GM23338 (cell line): ENCODE measurements at regions not wholly inside any gene's neighbourhood (a gene's known extent, or its start where the extent isn't known, plus 50 kb on each side); places are given as distances from the start of the nearest gene placed in this dataset.

Experiments
- ATAC-seq: fragments of 200-7000 bp; cut with Tn5 transposase; 3 replicates; pipeline ENCODE4 v1.9.1; 2020
- DNase-seq: peaks from one replicate; pipeline ENCODE4 v3.0.0-alpha.2; 2015; ENCODE audit warnings: low spot score
- H2AFZ ChIP-seq: fragments of 200-600 bp; sonication (generic); 2 replicates; pipeline ENCODE4 v1.8.0; 2016; ENCODE audit warnings: antibody characterized with exemption, mild to moderate bottlenecking, moderate library complexity
- H3F3A ChIP-seq: fragments of 200-600 bp; sonication (generic); replicated peaks from 2 replicates; pipeline ENCODE4 v1.8.0; 2017; ENCODE audit warnings: antibody characterized with exemption, mixed run types, low read depth
- H3K27ac ChIP-seq: fragments of 200-600 bp; sonication (generic); 2 replicates; pipeline ENCODE4 v1.6.1; 2016; ENCODE audit warnings: low read depth
- H3K27me3 ChIP-seq: fragments of 200-600 bp; sonication (generic); 2 replicates; pipeline ENCODE4 v1.8.0; 2016; ENCODE audit warnings: mild to moderate bottlenecking, mixed run types, moderate library complexity; ENCODE audit not compliant: insufficient read depth
- H3K36me3 ChIP-seq: fragments of 200-600 bp; sonication (generic); 2 replicates; pipeline ENCODE4 v1.8.0; 2016; ENCODE audit warnings: mild to moderate bottlenecking; ENCODE audit not compliant: insufficient read depth
- H3K4me1 ChIP-seq: fragments of 200-600 bp; sonication (generic); 2 replicates; pipeline ENCODE4 v1.8.0; 2016; ENCODE audit warnings: mild to moderate bottlenecking, moderate library complexity; ENCODE audit not compliant: insufficient read depth
- H3K4me2 ChIP-seq: fragments of 200-600 bp; sonication (generic); 2 replicates; pipeline ENCODE4 v1.7.1; 2017; ENCODE audit warnings: mixed run types
- H3K4me3 ChIP-seq: fragments of 200-600 bp; sonication (generic); 2 replicates; pipeline ENCODE4 v1.6.1; 2016; ENCODE audit warnings: mixed run types
- H3K79me2 ChIP-seq: fragments of 200-600 bp; sonication (generic); replicated peaks from 2 replicates; pipeline ENCODE4 v1.8.0; 2017; ENCODE audit warnings: mild to moderate bottlenecking; ENCODE audit not compliant: insufficient read depth
- H3K9me2 ChIP-seq: fragments of 200-600 bp; sonication (generic); 2 replicates; pipeline ENCODE4 v1.8.0; 2017; ENCODE audit not compliant: insufficient read depth
- H4K20me1 ChIP-seq: fragments of 200-600 bp; sonication (generic); replicated peaks from 2 replicates; pipeline ENCODE4 v1.8.0; 2017; ENCODE audit warnings: mild to moderate bottlenecking; ENCODE audit not compliant: insufficient read depth
- H3K27ac Mint-ChIP-seq: 2 replicates; pipeline ENCODE4 v1.8.0; 2020; ENCODE audit warnings: inconsistent platforms, mild to moderate bottlenecking, moderate library complexity, mixed read lengths
- H3K27me3 Mint-ChIP-seq: 3 replicates; pipeline ENCODE4 v1.8.0; 2022; ENCODE audit warnings: low read depth, mild to moderate bottlenecking, moderate library complexity, mixed read lengths, inconsistent platforms; ENCODE audit not compliant: insufficient read depth, poor library complexity
- H3K36me3 Mint-ChIP-seq: 3 replicates; pipeline ENCODE4 v1.8.0; 2021; ENCODE audit warnings: low read depth, mild to moderate bottlenecking, inconsistent platforms, moderate library complexity, mixed read lengths
- H3K4me1 Mint-ChIP-seq: 3 replicates; pipeline ENCODE4 v1.8.0; 2020; ENCODE audit warnings: mild to moderate bottlenecking, inconsistent platforms, mixed read lengths
- H3K4me3 Mint-ChIP-seq: 3 replicates; pipeline ENCODE4 v1.8.0; 2021; ENCODE audit warnings: moderate library complexity, mild to moderate bottlenecking, inconsistent platforms, mixed read lengths
- H3K9me3 Mint-ChIP-seq: 3 replicates; pipeline ENCODE4 v1.8.0; 2020; ENCODE audit warnings: moderate library complexity, mild to moderate bottlenecking, inconsistent platforms, mixed read lengths
- CREB1 ChIP-seq: fragments of 250-450 bp; sonication (Bioruptor Pico); IDR thresholded peaks from 2 replicates; pipeline ENCODE4 v1.5.0; 2020; ENCODE audit warnings: low read depth, mild to moderate bottlenecking, moderate library complexity
- EZH2 ChIP-seq: fragments of 200-600 bp; sonication (generic); IDR thresholded peaks from one replicate; pipeline ENCODE4 v1.8.0; 2017; ENCODE audit warnings: antibody characterized with exemption, mild to moderate bottlenecking, low read depth; ENCODE audit not compliant: unreplicated experiment
- NANOG ChIP-seq: IDR thresholded peaks from 2 replicates; pipeline ENCODE4 v1.6.1; 2016; ENCODE audit warnings: antibody characterized with exemption, borderline replicate concordance
- POLR2AphosphoS5 ChIP-seq: IDR thresholded peaks from 2 replicates; pipeline ENCODE4 v1.6.1; 2016; ENCODE audit warnings: antibody characterized with exemption, low read depth
- STAT1 ChIP-seq: IDR thresholded peaks from one replicate; pipeline ENCODE4 v1.6.1; 2016; ENCODE audit warnings: antibody characterized with exemption; ENCODE audit not compliant: unreplicated experiment
- ZNF331 ChIP-seq: fragments of 250-450 bp; sonication (Bioruptor Pico); IDR thresholded peaks from 2 replicates; pipeline ENCODE4 v1.5.0; 2020; ENCODE audit warnings: low read depth, mild to moderate bottlenecking, moderate library complexity
- ZNF462 ChIP-seq: fragments of 250-450 bp; sonication (Bioruptor Pico); IDR thresholded peaks from 2 replicates; pipeline ENCODE4 v1.5.0; 2020; ENCODE audit warnings: mild to moderate bottlenecking, moderate library complexity
- TF ChIP-seq, protein P1 (sequence below): IDR thresholded peaks from one replicate; pipeline ENCODE4 v1.6.1; 2018; ENCODE audit warnings: antibody characterized with exemption; ENCODE audit not compliant: unreplicated experiment

DNA sequence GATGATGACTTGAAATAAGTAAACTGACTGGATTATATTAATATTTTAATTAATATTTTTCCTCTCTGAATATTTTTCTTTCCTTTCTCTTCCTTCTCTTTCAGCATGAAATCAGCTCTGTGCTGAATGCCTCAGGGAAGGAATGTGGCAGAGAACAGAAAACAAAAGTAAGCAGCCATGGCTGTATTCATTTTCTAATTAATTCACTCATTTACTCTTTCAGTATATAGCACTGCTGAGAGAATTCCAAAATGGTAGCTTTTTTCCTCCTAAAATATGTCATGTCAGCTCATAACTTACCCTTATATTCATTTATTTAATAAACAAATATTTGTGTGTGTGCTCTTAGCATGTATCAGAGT, 522.5 kb downstream of the PTPRC start (continued):
- TF ChIP-seq ZNF462 (CRISPR knock-in tag) = no peak

DNA sequence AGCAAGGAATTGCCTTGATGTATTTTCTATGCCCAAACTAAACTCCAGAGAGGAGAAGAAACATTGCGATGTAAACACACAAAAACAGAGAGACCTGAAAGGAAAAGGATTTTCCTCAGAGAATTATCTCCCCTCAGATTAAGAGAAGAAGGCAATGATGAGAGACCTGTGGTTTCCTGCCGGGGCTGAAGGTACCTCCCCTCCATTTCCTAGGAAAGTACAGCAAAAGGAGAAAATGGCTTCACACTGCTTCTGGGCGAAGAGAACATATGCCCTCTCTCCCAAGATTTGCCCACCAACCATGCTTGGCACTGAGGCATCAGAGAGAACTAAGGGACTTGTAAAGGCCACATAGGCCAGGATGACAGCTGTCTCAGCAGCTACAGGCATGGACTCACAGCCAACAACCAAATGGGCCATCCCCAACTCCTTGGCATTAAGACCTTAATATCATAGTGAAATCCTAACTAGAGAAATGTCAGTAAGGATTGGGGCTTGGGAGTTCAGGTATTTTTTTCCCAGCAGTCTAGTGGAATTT, 523.0 kb downstream of the PTPRC start:
- no peaks in the 10 kb centered on the region for H3K9me3 Mint-ChIP-seq
- Histone ChIP-seq H3K27me3 (no peaks in the 10 kb centered on the region), H2AFZ (peak overlapping the region; percentile 84), H3K36me3 (no peaks in the 10 kb centered on the region), H3K4me1 (peaks cover 11% of the 10 kb centered on the region), H3K79me2 (no peaks in the 10 kb centered on the region), H3K27ac (peak overlapping the region; percentile 46; the same call in 1 of the 2 replicates), H3K4me2 (peak overlapping the region; percentile 54; the same call in 1 of the 2 replicates), H4K20me1 (no peaks in the 10 kb centered on the region), H3K4me3 (no peak overlapping the region), H3K9me2 (peaks cover 8% of the 10 kb centered on the region), H3F3A (no peaks in the 10 kb centered on the region)
- no peaks in the 10 kb centered on the region for H3K27me3 Mint-ChIP-seq
- peaks cover 11% of the 10 kb centered on the region for H3K4me1 Mint-ChIP-seq
- H3K4me3 Mint-ChIP-seq = no peak overlapping the region
- H3K27ac Mint-ChIP-seq = peak overlapping the region; percentile 85
- ATAC-seq = no peak
- DNase-seq = no peak
- no peaks in the 10 kb centered on the region for H3K36me3 Mint-ChIP-seq
- no peak for TF ChIP-seq CREB1 (CRISPR knock-in tag)
- TF ChIP-seq STAT1 = no peak
- no peak for TF ChIP-seq NANOG
- no peak for TF ChIP-seq ZNF331 (CRISPR knock-in tag)
- TF ChIP-seq, protein P1, sequence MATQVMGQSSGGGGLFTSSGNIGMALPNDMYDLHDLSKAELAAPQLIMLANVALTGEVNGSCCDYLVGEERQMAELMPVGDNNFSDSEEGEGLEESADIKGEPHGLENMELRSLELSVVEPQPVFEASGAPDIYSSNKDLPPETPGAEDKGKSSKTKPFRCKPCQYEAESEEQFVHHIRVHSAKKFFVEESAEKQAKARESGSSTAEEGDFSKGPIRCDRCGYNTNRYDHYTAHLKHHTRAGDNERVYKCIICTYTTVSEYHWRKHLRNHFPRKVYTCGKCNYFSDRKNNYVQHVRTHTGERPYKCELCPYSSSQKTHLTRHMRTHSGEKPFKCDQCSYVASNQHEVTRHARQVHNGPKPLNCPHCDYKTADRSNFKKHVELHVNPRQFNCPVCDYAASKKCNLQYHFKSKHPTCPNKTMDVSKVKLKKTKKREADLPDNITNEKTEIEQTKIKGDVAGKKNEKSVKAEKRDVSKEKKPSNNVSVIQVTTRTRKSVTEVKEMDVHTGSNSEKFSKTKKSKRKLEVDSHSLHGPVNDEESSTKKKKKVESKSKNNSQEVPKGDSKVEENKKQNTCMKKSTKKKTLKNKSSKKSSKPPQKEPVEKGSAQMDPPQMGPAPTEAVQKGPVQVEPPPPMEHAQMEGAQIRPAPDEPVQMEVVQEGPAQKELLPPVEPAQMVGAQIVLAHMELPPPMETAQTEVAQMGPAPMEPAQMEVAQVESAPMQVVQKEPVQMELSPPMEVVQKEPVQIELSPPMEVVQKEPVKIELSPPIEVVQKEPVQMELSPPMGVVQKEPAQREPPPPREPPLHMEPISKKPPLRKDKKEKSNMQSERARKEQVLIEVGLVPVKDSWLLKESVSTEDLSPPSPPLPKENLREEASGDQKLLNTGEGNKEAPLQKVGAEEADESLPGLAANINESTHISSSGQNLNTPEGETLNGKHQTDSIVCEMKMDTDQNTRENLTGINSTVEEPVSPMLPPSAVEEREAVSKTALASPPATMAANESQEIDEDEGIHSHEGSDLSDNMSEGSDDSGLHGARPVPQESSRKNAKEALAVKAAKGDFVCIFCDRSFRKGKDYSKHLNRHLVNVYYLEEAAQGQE = no peak
- TF ChIP-seq EZH2 = no peak
- TF ChIP-seq POLR2AphosphoS5 = no peak
